ENCODE measurements at regions not wholly inside any gene's neighbourhood (a gene's known extent, or its start where the extent isn't known, plus 50 kb on each side); places are given as distances from the start of the nearest gene placed in this dataset.
A peak's percentile ranks its signal among the peaks of the same experiment; 100 is the strongest.

DNA sequence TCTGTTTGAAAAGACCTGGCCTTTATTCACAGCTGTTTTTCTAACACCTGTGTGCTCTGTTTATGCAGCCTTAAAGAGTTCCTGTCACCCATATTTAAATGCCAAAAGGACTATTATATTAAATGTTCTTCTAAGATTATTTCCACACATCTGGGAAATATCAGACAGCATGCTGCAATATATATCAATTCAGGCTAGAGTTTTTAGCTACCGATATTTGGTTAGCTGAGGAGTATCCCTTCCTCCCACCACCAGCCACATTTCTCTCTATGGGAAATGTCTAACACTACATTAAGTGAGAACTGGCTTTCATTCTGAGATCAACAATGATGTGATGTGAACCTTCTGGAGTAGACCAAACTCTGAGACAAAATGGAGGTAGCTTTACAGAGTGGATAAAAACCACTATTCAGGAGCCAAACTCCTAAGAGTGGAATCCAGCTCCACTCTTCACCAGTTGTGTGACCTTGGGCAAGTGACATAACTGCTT, 509.2 kb downstream of the ZNF608 start:
- Mint-ChIP-seq H3K27ac (no peak overlapping the region), H3K4me1 (peaks cover 2% of the 10 kb centered on the region), H3K4me3 (no peak overlapping the region), H3K27me3 (peaks cover 3% of the 10 kb centered on the region), H3K36me3 (peaks cover 3% of the 10 kb centered on the region), H3K9me3 (peaks cover 2% of the 10 kb centered on the region)
- ATAC-seq (ENCODE audit: low read depth) = no peak
- no peak for DNase-seq (ENCODE audit: low spot score in 2 of 2)

DNA sequence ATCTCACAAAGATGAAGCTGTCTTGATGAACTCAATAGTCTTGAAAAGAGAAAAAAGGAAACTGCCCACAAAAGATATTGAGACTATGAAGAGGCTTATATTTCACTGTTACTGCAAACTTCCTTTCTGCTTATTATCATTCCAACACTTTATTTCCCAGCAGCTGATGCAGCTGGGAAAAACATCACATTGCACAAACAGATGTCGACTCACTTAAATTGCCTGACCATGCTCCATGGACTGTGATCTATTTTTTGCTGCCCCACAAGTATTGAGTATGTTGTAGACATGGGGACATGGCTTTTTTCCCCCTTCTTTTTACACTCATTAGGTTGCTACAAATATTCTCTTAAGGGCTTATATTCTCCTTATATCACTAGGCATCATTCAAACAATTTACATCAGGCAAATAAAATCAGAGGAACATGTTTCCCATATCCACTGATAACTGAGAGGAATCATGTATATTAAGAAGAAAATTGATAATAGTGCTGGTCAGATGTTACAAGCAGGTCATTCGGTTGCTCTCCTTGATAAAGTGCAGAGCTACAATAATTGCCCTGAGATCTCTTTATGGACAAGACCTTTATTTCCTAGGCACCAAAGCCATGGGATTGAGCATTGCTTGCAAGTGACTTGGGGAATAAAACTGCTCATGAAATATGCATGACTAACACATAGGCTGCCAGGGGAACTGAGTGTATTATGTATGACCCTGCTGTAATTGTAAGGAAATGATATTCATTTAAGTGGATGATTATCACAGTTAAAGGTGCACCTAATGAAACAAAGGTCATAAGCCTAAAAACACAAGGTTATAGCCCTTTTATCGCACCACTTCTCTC, 509.9 kb downstream of the ZNF608 start:
- Mint-ChIP-seq H3K9me3 (peaks cover 2% of the 10 kb centered on the region), H3K36me3 (no peaks in the 10 kb centered on the region), H3K4me1 (peaks cover 2% of the 10 kb centered on the region), H3K27me3 (peaks cover 3% of the 10 kb centered on the region), H3K27ac (no peak overlapping the region), H3K4me3 (no peak overlapping the region)
- ATAC-seq (ENCODE audit: low read depth) (no peak), DNase-seq (ENCODE audit: low spot score in 2 of 2) (no peak)

DNA sequence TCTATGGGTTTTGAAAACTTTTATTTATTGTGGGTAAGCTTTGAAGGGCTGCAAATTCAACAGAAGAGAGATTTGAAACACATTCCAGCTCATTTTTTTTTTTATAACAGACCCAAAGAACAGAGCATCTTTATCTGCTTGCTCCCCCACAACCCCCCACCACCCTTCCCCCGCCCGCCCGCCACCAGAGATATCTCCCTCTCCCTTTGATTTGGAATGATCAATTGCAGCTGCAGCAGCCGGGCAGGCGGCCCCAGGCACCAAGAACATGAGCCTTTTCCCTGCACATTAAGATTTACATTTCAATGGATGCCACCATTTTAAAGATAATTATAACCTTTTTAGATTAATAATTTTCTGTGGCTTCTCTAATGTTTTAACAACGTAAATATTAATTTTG, 510.9 kb downstream of the ZNF608 start:
- ATAC-seq (ENCODE audit: low read depth) (no peak), DNase-seq (ENCODE audit: low spot score in 2 of 2) (no peak)
- peaks cover 8% of the 10 kb centered on the region for H3K4me1 Mint-ChIP-seq
- peaks cover 3% of the 10 kb centered on the region for H3K27me3 Mint-ChIP-seq
- H3K4me3 Mint-ChIP-seq = no peak overlapping the region
- H3K9me3 Mint-ChIP-seq = peaks cover 2% of the 10 kb centered on the region
- no peak overlapping the region for H3K27ac Mint-ChIP-seq
- no peaks in the 10 kb centered on the region for H3K36me3 Mint-ChIP-seq

DNA sequence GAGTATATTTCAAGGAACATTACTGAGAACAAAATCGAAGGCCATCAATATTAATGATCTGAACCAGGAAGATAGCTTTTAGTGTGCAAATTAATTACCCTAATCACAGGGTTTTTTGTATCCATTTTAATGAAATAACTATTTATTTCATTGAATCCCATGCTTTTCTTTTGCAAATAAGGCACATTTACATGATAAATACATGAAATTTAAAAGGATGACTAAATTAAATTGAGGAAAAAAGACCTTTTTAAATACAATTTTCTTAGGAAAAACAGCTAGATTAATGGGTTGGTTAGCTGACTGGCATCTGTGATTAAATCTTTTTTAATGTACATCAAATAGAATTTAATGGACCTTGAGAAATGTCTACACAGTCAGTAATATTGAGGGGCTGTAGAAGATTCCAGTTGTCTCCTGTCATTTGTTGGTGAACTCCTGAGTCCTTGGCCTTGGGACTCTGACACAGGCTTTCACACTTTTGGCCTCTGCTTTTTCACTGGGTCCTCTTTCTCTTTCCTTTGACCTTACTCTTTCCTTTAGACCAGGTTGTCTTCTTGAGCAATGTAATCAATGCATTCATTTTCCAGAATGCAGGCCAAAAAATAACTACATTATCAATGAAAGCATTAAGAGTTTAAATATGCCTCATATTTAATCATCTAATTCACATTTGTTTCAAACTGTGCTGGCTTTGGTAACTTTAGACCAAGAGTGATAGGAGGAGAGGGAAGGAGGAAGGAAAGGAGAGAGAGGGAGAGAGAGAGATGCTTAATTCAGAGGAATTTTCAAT, 511.5 kb downstream of the ZNF608 start:
- Mint-ChIP-seq H3K4me3 (no peak overlapping the region), H3K27me3 (peaks cover 3% of the 10 kb centered on the region), H3K27ac (no peak overlapping the region), H3K4me1 (peaks cover 11% of the 10 kb centered on the region), H3K9me3 (peaks cover 2% of the 10 kb centered on the region), H3K36me3 (no peaks in the 10 kb centered on the region)
- ATAC-seq (ENCODE audit: low read depth) (no peak), DNase-seq (ENCODE audit: low spot score in 2 of 2) (no peak)

- Mint-ChIP-seq H3K27me3 (peaks cover 3% of the 10 kb centered on the region), H3K36me3 (no peaks in the 10 kb centered on the region), H3K4me1 (peaks cover 11% of the 10 kb centered on the region), H3K4me3 (no peak overlapping the region), H3K27ac (no peak overlapping the region), H3K9me3 (no peaks in the 10 kb centered on the region)
- DNase-seq (ENCODE audit: low spot score in 2 of 2) (no peak), ATAC-seq (ENCODE audit: low read depth) (no peak)
These were observed 512.2 kb downstream of the ZNF608 start for GRCh38 chr5:124234022-124234769.

- no peak overlapping the region for H3K27ac Mint-ChIP-seq
- H3K36me3 Mint-ChIP-seq = no peaks in the 10 kb centered on the region
- ATAC-seq (ENCODE audit: low read depth) = peak; percentile 88
- H3K4me3 Mint-ChIP-seq = no peak overlapping the region
- peaks cover 3% of the 10 kb centered on the region for H3K27me3 Mint-ChIP-seq
- peaks cover 11% of the 10 kb centered on the region for H3K4me1 Mint-ChIP-seq
- no peaks in the 10 kb centered on the region for H3K9me3 Mint-ChIP-seq
- DNase-seq (ENCODE audit: low spot score in 2 of 2) = peak in 1 of 2 donors; percentile 9
These were observed 513.9 kb downstream of the ZNF608 start for GRCh38 chr5:124232515-124232914.

- no peak for ATAC-seq (ENCODE audit: low read depth)
- DNase-seq (ENCODE audit: low spot score in 2 of 2) = no peak
- no peaks in the 10 kb centered on the region for H3K9me3 Mint-ChIP-seq
- H3K36me3 Mint-ChIP-seq = no peaks in the 10 kb centered on the region
- H3K27ac Mint-ChIP-seq = no peak overlapping the region
- H3K27me3 Mint-ChIP-seq = peaks cover 3% of the 10 kb centered on the region
- peaks cover 11% of the 10 kb centered on the region for H3K4me1 Mint-ChIP-seq
- H3K4me3 Mint-ChIP-seq = no peak overlapping the region
These were observed 514.6 kb downstream of the ZNF608 start for GRCh38 chr5:124231802-124232201.

DNA sequence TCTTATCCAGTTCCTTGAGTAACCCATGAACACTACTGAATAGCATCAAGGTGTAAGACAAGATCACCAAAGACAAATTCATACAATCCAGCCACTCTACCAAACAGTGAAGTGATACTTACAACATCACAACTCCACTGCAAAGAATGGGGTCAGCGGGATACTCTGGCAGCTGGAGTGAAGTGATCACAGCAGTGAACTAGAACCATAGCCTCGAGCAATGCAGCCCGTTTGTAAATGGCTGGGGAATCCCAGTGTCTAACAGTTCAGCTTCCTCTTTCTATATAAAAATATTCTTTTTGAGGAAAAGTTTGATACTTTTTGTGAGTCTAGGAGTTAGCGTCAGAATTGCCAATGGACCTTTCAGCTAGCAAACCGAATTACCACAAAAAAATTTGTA, 515.2 kb downstream of the ZNF608 start:
- H3K36me3 Mint-ChIP-seq = no peaks in the 10 kb centered on the region
- peaks cover 11% of the 10 kb centered on the region for H3K4me1 Mint-ChIP-seq
- no peaks in the 10 kb centered on the region for H3K27me3 Mint-ChIP-seq
- H3K4me3 Mint-ChIP-seq = no peak overlapping the region
- ATAC-seq (ENCODE audit: low read depth) = peak; percentile 77
- peak overlapping the region; percentile 58 for H3K27ac Mint-ChIP-seq
- no peak for DNase-seq (ENCODE audit: low spot score in 2 of 2)
- no peaks in the 10 kb centered on the region for H3K9me3 Mint-ChIP-seq

- ATAC-seq (ENCODE audit: low read depth) (no peak), DNase-seq (ENCODE audit: low spot score in 2 of 2) (no peak)
- Mint-ChIP-seq H3K27ac (no peak overlapping the region), H3K27me3 (no peaks in the 10 kb centered on the region), H3K4me1 (peaks cover 11% of the 10 kb centered on the region), H3K9me3 (no peaks in the 10 kb centered on the region), H3K4me3 (no peak overlapping the region), H3K36me3 (no peaks in the 10 kb centered on the region)
These were observed 516.0 kb downstream of the ZNF608 start for GRCh38 chr5:124230456-124230855.

- no peaks in the 10 kb centered on the region for H3K9me3 Mint-ChIP-seq
- no peaks in the 10 kb centered on the region for H3K27me3 Mint-ChIP-seq
- H3K4me1 Mint-ChIP-seq = peaks cover 11% of the 10 kb centered on the region
- no peak overlapping the region for H3K27ac Mint-ChIP-seq
- H3K36me3 Mint-ChIP-seq = no peaks in the 10 kb centered on the region
- H3K4me3 Mint-ChIP-seq = no peak overlapping the region
- DNase-seq (ENCODE audit: low spot score in 2 of 2) (no peak), ATAC-seq (ENCODE audit: low read depth) (no peak)
These were observed 517.1 kb downstream of the ZNF608 start for GRCh38 chr5:124229352-124229751.

DNA sequence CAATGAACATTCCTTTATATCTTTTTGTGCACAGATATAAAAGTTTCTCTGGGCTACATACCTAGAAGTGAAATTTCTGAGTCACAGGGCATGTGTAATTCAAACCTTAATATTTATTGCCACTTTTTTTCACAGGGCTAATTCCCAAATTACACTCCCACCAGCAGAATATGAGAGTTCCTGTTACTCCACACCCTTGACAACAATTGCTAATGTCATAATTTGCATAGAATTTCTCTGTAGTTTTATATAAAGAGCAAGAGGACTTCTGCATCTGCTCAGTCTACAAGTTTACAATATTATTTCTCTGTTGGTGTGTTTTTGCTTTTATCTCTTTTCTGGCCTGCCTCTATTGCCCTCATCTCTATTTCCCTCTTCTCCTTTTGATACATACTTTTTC, 518.5 kb downstream of the ZNF608 start:
- H3K4me3 Mint-ChIP-seq = no peak overlapping the region
- H3K27me3 Mint-ChIP-seq = no peaks in the 10 kb centered on the region
- H3K36me3 Mint-ChIP-seq = no peaks in the 10 kb centered on the region
- H3K27ac Mint-ChIP-seq = no peak overlapping the region
- peaks cover 9% of the 10 kb centered on the region for H3K4me1 Mint-ChIP-seq
- DNase-seq (ENCODE audit: low spot score in 2 of 2) (no peak), ATAC-seq (ENCODE audit: low read depth) (no peak)
- no peaks in the 10 kb centered on the region for H3K9me3 Mint-ChIP-seq

GRCh38 chr5:124220418-124220817, 526.0 kb downstream of the ZNF608 start:
- no peaks in the 10 kb centered on the region for H3K36me3 Mint-ChIP-seq
- H3K27me3 Mint-ChIP-seq = no peaks in the 10 kb centered on the region
- H3K9me3 Mint-ChIP-seq = peaks cover 1% of the 10 kb centered on the region
- H3K4me3 Mint-ChIP-seq = no peak overlapping the region
- ATAC-seq (ENCODE audit: low read depth) (no peak), DNase-seq (ENCODE audit: low spot score in 2 of 2) (no peak)
- no peaks in the 10 kb centered on the region for H3K4me1 Mint-ChIP-seq
- no peak overlapping the region for H3K27ac Mint-ChIP-seq

- Mint-ChIP-seq H3K4me1 (peaks cover 12% of the 10 kb centered on the region), H3K36me3 (no peaks in the 10 kb centered on the region), H3K27me3 (no peaks in the 10 kb centered on the region), H3K9me3 (peaks cover 3% of the 10 kb centered on the region), H3K4me3 (no peak overlapping the region), H3K27ac (no peak overlapping the region)
- ATAC-seq (ENCODE audit: low read depth) = no peak
- no peak for DNase-seq (ENCODE audit: low spot score in 2 of 2)
These were observed 533.5 kb downstream of the ZNF608 start for GRCh38 chr5:124212934-124213333.
